ENCODE measurements at regions not wholly inside any gene's neighbourhood (a gene's known extent, or its start where the extent isn't known, plus 50 kb on each side); places are given as distances from the start of the nearest gene placed in this dataset.

DNA sequence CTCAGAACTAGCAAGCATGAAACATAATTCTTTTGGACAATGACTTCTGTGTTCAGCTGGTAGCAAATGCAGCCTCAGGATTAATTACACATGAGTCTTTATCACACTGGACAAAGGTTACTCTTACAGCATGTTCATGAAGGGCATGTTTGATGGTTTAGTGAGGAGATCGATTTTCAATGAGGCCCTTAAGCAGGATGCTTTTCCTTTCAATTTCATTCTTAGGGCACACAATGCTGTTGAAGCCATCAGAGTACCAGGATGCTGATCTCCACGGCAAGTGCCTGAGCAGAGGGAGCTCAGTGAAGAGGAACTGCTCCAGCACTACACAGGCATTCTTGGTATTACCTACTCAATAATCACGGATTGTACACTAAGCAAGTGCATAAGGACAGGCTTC is 542.0 kb downstream of the SNAPC1 start:
- DNase-seq = no peak

DNA sequence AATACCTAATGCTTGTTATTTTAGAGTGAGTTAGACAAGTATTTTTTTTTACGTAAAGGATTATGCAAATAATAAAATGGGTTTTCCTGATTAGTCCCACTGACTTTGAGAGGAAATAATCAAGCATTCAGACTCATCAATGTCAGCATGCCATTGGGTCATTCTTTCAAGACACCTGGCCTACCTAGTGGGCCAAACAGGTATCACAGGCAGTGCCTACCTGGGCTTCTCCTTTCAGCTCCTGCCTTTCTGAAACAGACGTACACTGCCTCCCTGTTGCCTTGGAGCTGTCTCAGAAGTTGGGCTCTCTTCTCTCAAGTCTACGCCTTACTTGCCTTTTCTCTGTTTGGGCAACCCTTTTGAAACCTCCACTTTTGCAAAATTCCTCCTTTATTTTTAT is 545.6 kb downstream of the SNAPC1 start:
- no peak for DNase-seq

DNA sequence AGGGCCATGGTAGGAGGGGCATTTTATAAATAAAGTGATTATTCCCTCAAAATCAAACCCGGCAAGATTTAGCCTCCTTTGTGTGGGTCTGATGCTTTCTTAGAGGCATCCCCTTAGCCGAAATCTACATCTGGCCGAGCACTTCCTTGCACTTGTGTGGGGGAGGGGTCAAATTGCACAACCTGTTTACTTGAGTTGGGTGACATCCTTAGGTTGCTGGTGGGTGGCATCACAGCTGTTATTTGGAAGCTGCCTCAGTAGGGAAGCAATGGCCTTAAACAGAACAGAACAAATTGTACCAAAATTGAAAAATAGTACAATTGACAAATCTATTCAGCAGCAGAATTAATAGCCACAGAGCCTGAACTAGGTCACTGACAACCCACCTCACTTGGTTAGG is 546.1 kb downstream of the SNAPC1 start:
- no peak for DNase-seq

DNA sequence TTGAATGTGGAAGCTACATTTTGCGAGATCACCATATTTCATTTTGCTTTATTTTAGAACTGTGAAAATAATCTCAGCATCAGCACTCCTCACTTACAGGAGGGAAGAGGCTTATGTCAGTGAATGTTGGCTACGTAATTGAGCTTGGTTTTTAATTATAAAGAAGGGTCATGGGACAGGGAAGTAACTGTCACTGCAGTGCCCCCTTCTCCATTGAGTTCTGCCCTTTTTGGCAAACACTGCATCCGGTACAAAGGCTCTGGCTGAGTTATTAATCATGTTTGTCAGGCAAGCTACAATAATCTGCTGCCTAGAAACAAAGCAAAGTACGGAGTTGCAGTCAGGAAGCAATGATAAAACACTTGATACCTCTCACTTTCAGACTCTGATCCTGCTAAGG is 546.7 kb downstream of the SNAPC1 start:
- no peak for DNase-seq

DNA sequence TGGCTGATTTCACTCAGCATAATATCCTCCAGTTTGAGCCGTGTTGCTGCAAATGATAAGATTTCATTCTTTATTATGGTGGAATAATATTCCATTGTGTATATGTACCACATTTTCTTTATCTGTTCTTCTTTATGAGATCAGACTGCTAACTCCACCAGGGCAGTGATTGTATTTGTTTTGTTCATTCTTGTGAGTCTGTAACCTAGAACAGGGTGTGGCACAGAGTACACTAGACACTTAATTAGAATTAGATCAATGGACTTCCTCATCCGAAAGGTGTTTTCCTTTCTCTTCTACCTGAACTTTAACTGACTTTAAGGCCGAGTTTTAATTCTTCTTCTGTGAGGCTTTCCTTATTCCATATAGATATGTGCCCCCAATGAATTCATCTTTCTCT is 551.0 kb downstream of the SNAPC1 start:
- DNase-seq = no peak

DNA sequence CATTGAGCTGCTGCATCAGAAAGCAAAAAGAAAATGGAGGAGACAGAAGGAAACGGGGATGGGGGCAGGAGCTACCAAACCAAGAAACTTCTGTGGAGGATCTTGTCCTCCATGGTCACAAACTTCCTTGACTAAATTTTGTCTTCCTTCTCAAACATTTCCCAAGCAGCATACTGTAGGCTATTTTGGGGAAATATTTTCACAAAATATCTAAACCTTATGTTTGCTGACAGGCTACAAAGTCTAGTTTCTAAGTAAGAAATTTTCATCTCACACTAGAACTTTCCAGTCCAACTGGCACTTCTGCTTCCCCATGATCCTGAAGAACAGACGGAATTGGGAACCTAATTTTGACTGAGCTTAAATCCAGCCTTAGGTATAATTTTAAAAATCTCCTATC is 552.0 kb downstream of the SNAPC1 start:
- DNase-seq = no peak

DNA sequence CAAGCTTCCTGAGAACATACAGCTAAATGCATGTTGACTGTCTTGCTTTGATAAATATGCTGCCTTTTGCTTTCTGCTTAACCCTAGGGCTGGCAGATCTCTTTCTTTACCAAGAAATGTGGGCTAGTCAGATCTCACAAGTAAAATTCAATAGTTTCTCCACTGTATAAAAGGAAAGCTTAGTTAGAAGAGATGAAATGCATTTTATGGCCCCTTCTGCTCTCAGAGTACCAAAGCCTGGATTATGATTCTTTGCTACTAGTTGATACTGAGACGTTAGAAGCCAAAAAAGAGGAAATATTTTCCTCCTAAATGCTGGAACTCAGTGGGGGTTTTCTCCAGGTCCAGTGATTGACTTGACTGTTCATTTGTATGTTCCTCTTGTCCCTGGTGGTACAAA is 552.7 kb downstream of the SNAPC1 start:
- DNase-seq = no peak

DNA sequence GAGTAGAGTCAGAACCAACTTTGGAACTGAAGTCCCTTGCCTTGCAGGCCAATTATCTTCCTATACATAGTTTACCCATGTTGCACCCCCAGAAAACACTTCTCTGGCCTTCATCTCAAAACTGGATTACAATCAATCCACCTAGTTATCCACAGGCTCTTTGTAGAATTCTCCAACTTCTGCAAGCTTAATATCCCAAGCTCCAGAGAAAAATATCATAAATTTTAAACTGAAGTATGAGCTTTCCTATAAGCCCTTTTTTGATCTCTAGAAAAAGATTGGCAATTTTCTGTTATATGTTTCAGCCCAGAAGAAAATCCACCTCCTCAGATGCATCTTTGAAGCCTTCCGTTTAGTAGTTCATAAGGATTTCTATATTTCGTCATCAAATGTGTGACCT is 553.4 kb downstream of the SNAPC1 start:
- no peak for DNase-seq

DNA sequence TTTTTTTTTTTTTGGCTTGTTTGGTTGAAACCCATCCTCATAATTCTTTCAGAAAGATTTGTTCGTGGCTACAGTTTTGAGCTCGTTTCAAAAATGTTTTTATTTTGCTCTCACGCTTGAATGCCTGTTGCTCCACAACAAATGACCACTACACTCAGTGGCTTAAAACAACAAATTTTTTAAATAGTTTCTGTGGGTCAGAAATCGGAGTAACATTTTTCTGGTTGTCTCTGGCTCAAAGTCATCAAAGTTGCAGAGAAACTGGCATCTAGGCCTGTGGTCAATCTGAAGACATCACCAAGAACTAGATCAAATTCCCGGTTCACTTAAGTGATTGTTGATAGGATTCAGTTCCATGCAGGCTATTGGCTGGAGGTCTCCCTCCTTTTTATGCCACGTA is 560.0 kb downstream of the SNAPC1 start:
- DNase-seq = no peak

DNA sequence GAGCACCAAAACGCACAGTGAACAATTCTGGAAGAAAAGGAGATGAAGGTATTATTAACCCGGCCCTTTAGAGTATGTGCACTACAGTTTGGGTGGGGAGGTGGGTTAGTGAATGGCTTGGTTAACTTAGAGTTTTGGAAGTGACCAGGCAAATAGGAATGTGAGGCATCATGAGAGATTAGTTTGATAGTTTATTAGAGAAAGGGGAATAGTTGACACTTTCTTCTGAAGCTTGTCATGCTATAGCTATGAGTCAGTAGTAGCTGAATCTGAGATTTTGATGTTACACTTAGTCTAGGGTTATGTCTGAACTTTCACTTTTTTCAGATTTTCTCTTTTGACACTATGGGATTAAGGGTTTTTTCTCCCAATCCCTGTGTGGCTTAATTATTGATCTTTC is 567.2 kb downstream of the SNAPC1 start:
- no peak for DNase-seq

DNA sequence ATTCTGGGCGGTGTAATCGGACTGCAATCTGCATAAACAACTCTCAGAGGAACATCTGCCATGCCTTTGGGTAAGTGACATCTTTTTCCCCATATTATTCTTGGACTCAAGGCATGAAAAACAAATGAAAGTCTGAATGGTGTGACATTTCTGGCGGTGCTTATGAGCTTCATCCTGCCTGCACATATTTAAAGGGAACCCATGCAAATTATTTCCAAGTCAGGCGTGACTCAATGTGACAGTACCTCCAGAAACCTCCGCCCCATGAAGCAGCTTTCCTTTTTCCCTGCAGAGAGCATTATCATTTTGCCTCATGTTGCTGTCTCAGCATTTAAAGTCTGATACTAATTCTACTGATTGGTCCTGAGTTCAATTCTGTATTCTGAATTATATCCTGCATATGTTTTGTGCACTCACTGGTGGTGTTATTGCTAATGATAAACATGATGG is 585.4 kb downstream of the SNAPC1 start:
- no peak for DNase-seq

DNA sequence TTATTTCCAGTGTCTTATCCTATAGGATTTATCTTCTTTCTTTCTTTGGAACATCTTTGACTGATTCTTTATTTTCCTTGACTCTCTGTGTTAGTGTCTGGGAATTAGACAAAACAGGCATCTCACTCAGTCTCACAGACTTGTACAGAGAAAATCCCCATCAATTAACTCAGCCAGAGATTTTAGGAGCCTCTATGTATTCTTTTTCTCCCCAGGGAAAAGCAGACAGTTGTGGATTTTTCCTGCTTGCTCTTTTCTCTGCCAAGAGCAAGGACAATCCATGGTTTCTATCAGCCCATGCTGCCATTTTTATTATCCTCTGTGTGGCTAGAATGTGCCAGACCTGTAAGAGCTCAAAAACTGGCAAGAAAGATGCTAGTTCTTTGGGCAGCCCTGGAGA is 595.1 kb downstream of the SNAPC1 start:
- DNase-seq = no peak

DNA sequence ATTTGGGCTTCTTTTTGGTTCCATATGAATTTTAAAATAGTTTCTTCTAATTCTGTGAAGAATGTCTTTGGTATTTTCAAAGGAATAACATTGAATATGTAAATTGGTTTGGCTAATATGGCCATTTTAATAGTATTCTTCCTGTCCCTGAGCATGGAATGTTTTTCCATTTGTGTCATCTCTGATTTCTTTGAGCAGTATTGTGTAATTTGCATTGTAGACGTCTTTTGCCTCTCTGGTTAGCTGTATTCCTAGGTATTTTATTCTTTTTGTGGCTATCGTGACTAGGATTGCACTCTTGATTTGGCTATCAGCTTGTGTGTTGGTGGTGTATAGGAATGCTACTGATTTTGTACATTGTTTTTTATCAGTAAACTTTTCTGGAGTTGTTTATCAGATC is 601.9 kb downstream of the SNAPC1 start:
- DNase-seq = no peak

DNA sequence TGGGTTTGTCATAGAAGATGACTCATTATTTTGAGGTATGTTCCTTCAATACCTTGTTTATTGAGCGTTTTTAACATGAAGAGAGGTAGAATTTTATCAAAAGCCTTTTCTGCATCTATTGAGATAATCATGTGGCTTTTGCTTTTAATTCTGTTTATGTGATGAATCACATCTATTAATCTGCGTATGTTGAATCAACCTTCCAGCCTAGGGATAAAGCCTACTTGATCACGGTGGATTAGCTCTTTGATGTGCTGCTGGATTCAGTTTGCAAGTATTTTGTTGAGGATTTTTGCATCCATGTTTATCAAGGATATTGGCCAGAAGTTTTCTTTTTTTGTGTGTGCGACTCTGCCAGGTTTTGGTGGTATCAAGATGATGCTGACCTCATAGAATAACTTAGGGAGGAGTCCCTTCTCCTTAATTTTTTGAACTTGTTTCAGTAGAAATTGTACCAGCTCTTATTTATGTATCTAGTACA is 602.6 kb downstream of the SNAPC1 start:
- DNase-seq = no peak

DNA sequence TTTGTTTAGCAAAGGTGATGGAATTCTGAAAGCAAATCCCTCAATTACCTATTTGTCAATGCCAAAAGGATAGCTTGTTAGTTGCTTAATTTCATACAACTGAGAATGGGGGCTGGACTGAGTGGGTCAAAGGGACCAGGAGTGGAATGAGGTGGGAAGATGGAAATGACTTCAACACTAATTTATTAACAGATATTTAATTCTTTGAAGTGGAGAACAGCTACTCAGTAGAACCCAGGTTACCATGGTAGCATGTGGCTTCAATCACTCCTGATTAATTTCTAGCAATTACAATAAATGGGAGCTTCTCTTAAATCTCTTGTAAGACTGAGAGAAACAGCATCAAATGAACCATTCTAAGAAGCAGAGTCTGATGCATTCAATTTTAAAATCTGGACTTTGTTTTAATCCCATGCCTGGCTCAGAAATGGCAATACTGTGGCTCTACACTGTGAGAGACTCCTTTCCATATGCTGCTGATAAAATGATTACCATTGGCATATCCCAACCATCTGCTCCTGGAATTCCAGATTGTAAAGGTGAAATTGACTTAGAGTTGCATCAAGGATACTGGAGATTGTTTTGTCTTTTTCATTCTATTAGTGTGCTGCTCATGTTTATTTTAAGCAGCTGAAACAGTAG is 607.8 kb downstream of the SNAPC1 start:
- DNase-seq = no peak

DNA sequence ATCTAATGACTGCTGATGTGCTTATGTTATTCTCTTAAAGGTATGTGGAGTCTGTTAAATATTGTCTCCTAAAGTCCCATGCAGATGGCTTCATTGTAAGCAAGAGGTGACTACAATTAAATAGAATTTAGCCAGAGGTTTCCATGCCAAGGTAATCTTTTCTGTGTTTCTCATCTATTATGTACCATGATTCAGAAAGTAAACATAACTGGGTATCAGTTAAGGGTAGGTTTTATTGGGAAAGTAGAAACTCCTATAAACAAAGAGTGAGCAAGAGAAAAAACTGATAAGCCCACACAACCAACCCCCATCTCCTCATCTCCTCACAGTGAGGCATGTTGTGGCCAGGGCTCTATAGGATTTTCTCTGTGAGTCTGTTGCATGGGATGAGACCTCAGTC is 611.7 kb downstream of the SNAPC1 start:
- DNase-seq = no peak

DNA sequence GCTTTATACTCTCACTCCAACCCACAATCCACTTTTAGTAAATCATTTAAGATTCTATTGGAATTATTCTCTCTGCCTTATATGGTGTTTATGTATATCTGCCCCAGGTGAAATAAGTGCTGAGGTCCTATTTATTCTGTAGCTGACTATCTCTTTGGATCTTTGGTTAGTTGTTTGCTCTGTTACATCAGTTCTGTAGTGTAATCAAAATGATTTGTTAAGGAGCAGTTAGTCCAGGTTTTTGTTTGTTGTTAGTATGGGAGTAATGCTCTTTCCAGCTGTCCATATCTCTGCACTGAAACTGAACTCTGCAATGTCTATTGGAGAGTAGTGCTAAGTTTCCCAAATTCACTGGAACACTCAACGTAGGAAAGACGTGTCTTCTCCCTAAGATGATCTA is 615.8 kb downstream of the SNAPC1 start:
- DNase-seq = no peak

DNA sequence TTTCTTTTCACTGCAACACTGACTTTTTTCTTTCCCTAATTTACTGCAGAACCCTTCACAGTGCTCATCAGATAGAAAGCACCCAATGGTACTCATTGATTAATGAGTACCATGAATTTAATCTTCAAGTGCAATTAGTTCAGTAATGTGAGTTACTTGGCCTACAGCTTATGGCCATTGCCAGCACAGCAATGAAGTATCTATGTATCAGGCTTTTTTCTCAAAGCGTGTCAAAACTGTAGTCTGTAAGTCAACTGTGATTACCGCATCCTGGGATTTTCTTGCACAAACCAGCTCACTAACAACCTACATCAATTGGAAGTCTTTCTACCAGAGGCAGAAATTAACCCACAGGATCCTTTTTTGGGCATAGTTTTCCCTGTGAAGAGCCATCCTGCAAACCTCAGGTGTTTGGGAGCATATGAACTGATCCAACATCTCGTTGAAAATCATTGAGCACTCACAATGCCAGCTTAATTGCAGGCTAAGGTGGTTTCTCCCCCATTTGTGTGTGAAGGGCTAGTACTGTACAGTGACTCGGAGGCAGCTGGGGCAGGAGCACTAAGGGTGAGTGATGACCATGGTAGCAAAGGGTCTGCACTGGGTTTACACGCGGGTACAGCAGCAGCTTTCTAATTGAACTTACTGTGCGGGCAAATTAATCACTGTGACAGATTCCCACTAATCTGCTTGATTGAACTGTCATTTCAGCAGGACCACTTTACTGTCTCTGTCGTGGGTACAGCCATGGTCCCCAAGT is 619.3 kb downstream of the SNAPC1 start:
- no peak for DNase-seq

DNA sequence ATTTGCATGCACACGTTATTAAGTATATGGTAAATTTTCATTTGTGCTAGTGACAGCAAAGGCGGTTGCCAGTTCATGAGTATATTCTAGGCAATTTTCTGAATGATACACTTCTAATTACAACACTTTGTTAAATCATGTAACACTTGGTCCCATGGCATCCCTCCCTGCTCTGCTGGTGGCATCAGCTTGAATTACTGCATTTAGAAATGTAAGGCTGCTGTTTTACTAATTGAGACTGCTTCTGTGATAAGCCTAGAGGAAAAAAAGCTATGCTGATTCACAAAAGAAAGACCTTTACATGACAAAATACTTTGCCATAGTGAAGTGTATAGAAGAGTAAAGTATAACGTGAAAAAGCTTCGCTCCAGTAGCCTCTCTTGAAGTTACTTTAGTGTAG is 636.1 kb downstream of the KCNH5 start:
- DNase-seq = no peak

DNA sequence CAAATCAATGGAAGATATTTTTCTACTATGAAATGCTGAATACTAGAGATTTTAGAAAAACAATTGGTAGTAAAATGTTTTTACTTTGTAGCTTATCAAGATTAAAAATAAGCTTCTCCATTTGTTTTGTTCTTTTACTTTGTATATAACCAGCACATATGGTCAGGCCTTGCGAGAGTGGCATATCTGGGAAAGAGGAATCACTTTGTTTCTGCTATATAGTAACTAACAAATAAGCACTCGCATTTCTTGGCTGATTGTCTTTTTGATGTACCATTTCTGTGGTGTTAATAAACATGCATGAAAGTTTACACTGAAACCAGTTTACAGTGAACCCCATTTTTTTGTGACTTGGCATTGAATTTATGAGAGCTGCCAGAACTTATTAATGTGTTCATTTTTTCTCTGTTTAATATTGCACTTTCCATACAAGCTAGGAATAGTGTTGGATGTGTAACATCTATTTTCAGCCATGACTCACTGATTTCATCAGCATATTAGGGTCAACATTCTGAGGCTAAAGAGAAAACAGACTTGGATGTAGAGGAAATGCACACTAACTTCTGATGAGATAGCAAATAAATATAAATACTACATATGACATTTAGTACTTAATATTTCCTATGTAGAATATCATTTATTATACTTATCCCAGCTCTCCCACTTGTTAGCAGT is 635.5 kb downstream of the KCNH5 start:
- DNase-seq = no peak

DNA sequence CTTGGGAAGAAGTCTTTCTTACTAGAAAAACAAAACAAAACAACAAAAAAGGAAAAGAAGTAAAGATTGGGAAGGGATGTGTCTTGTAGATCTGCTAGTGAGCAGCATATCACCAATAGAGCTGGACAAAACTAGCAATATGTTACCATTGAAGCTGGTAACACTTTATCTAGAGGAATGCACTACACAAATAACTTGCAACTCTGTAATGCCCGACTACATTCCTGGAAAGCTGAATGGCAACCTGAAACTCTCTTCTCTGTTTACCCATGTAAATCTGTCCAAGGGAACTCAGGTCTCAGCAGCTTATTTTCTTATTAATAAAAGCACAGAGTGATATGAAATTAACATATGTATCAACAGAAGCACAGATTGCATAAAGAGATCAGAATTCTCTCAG is 624.4 kb downstream of the KCNH5 start:
- no peak for DNase-seq

DNA sequence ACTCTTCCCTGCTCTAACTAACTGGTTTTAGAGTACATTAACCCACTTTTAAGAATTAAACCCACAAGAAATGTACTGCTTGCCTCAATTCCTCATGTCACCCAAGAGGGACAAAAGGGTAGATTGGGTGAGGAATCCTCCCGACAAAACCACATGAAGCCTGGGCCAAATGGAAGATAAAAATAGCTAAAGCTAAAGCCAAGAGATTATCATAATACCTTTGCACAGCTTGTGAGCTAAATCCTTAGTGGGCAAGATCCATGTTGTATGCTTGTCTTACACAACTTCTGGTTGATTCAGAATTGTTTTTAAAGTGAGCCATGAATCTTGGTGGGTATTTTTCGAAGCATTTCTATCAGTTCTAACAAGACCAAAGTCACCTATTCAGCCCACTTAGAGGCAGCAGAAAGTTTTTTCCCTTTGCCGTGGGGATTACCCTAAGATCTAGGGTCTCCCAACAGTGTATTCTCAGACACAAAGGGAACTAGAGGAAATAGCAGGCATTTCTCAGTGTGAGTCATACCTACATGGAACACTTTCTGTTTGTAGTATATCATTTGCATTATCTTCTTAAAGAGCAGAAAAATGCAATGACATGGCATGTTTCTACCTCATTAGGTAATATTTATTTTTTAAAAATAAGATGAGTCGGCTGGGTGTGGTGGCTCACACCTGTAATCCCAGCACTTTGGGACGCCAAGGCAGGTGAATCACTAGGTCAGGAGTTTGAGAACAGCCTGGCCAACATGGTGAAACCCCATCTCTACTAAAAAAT is 616.6 kb downstream of the KCNH5 start:
- DNase-seq = no peak

DNA sequence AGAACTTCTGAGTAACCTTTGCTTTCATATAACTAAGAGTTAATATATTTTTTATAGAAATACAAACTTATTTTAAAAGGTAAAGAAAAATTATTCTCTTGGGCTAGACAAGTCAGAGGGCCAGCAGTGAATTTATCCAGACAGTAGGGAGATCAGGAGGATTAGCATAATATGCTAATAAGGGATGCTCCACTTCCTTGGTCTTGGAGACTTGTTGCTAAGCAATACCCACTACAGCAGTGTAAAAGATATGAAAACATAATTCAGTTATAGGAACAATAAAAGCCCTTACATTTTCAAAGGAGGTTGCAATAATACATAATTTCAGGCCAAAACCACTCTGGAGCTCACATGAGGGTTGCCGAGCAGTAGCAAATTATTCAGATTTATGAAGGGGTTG is 615.6 kb downstream of the KCNH5 start:
- DNase-seq = no peak
